Pons (tissue), 1 donor: ENCODE measurements at regions not wholly inside any gene's neighbourhood (a gene's known extent, or its start where the extent isn't known, plus 50 kb on each side); places are given as distances from the start of the nearest gene placed in this dataset.

ENCODE experiments used
- DNase-seq: peaks from one replicate; pipeline ENCODE4 v3.0.0-alpha.2; 2016; ENCODE audit warnings: low spot score

- DNase-seq: no peak
These were observed 146.3 kb upstream of the TWIST2 start for GRCh38 chr2:238701341-238702206.

GRCh38 chr2:238702276-238703052, 145.4 kb upstream of the TWIST2 start:
- DNase-seq: no peak

GRCh38 chr2:238703053-238703415, 144.9 kb upstream of the TWIST2 start:
- no peak for DNase-seq

GRCh38 chr2:238703436-238703835, 144.4 kb upstream of the TWIST2 start:
- DNase-seq: no peak

- no peak for DNase-seq
These were observed 143.2 kb upstream of the TWIST2 start for GRCh38 chr2:238704471-238705225.

- DNase-seq: no peak
These were observed 141.7 kb upstream of the TWIST2 start for GRCh38 chr2:238706163-238706562.

- no peak for DNase-seq
These were observed 141.2 kb upstream of the TWIST2 start for GRCh38 chr2:238706673-238707072.

- DNase-seq: peak; percentile 7
These were observed 138.4 kb upstream of the TWIST2 start for GRCh38 chr2:238709325-238710025.

GRCh38 chr2:238710032-238710735, 137.7 kb upstream of the TWIST2 start:
- DNase-seq: no peak

GRCh38 chr2:238710787-238711186, 137.1 kb upstream of the TWIST2 start:
- DNase-seq: no peak

- DNase-seq: no peak
These were observed 136.5 kb upstream of the TWIST2 start for GRCh38 chr2:238711346-238711745.

- DNase-seq: no peak
These were observed 135.9 kb upstream of the TWIST2 start for GRCh38 chr2:238712011-238712410.

- DNase-seq: no peak
These were observed 134.6 kb upstream of the TWIST2 start for GRCh38 chr2:238713198-238713826.

GRCh38 chr2:238714038-238714528, 133.8 kb upstream of the TWIST2 start:
- DNase-seq: no peak

GRCh38 chr2:238716171-238716570, 131.7 kb upstream of the TWIST2 start:
- DNase-seq: no peak

- no peak for DNase-seq
These were observed 131.3 kb upstream of the TWIST2 start for GRCh38 chr2:238716585-238716984.

GRCh38 chr2:238717084-238717483, 130.8 kb upstream of the TWIST2 start:
- no peak for DNase-seq

- DNase-seq: no peak
These were observed 128.2 kb upstream of the TWIST2 start for GRCh38 chr2:238719641-238720040.

GRCh38 chr2:238720232-238720672, 127.6 kb upstream of the TWIST2 start:
- no peak for DNase-seq

- no peak for DNase-seq
These were observed 125.7 kb upstream of the TWIST2 start for GRCh38 chr2:238722181-238722580.

- no peak for DNase-seq
These were observed 125.0 kb upstream of the TWIST2 start for GRCh38 chr2:238722883-238723282.
